ENCODE measurements at regions not wholly inside any gene's neighbourhood (a gene's known extent, or its start where the extent isn't known, plus 50 kb on each side); places are given as distances from the start of the nearest gene placed in this dataset.
A peak's percentile ranks its signal among the peaks of the same experiment; 100 is the strongest.

GRCh38 chr22:27452922-27453321, 348.6 kb downstream of the MN1 start:
- H3K27me3 ChIP-seq (ENCODE audit: insufficient read depth, low read length) = no peaks in the 10 kb centered on the region

More at GRCh38 chr22:27452922-27453321, 348.6 kb downstream of the MN1 start:
- Histone ChIP-seq H3K4me2 (ENCODE audit: insufficient read depth, insufficient read length, low read length) (no peak overlapping the region), H3K4me1 (ENCODE audit: insufficient read depth, low read length) (no peaks in the 10 kb centered on the region; the same call in 1 of the 2 replicates), H3K9me3 (ENCODE audit: control insufficient read depth, low read depth, low read length) (no peaks in the 10 kb centered on the region), H3K27ac (ENCODE audit: insufficient read length, low read depth, low read length) (no peak overlapping the region), H3K23ac (ENCODE audit: insufficient read length, low read depth, low read length) (no peak overlapping the region), H4K8ac (replicated peaks; ENCODE audit: insufficient read length, low read depth, low read length) (no peak overlapping the region), H2BK120ac (ENCODE audit: low read depth, low read length, poor library complexity, severe bottlenecking) (no peak overlapping the region), H3K9ac (ENCODE audit: extremely low read depth, insufficient read length, low read length) (no peak overlapping the region), H4K20me1 (ENCODE audit: control insufficient read depth, insufficient read depth, insufficient read length) (no peaks in the 10 kb centered on the region), H2AFZ (ENCODE audit: low read length) (no peak overlapping the region), H3K4ac (ENCODE audit: low read depth, low read length) (no peak overlapping the region), H3T11ph (ENCODE audit: low read length) (no peak overlapping the region), H3K23me2 (ENCODE audit: insufficient read length, low read depth, low read length, poor library complexity, severe bottlenecking) (no peaks in the 10 kb centered on the region), H3K79me1 (ENCODE audit: insufficient read depth, low read depth, low read length, poor library complexity, severe bottlenecking) (no peaks in the 10 kb centered on the region), H2AK5ac (ENCODE audit: insufficient read length, low read length) (no peak overlapping the region), H2BK15ac (ENCODE audit: low read depth, low read length) (no peak overlapping the region), H4K91ac (ENCODE audit: insufficient read length, low read depth, low read length) (no peak overlapping the region), H3K56ac (ENCODE audit: insufficient read length, low read depth, low read length) (no peak overlapping the region), H4K5ac (ENCODE audit: insufficient read length, low read depth, low read length) (no peak overlapping the region), H2BK20ac (ENCODE audit: low read depth, low read length, poor library complexity, severe bottlenecking) (no peak overlapping the region), H2BK12ac (ENCODE audit: insufficient read length, low read depth, low read length) (no peak overlapping the region), H3K14ac (ENCODE audit: insufficient read depth, low read length) (no peak overlapping the region), H2BK5ac (ENCODE audit: insufficient read length, low read length) (no peak overlapping the region), H3K18ac (ENCODE audit: insufficient read length, low read depth, low read length) (no peak overlapping the region), H3K79me2 (ENCODE audit: insufficient read depth, low read length) (no peaks in the 10 kb centered on the region)
- Mint-ChIP-seq H3K27ac (peak overlapping the region in 1 of 3 experiments; percentile 29; a peak in 1 of 7 replicates), H3K36me3 (ENCODE audit: insufficient read depth in 1 of 3, low read depth in 3 of 3) (peaks cover 0 to 5% (median 1%) of the 10 kb centered on the region in 3 experiments; a peak in 2 of 7 replicates), H3K9me3 (peaks cover 3 to 8% of the 10 kb centered on the region in 2 experiments; a peak in 3 of 5 replicates), H3K4me1 (peaks cover 41 to 42% of the 10 kb centered on the region in 2 experiments), H3K4me3 (no peak overlapping the region), H3K27me3 (ENCODE audit: low read depth) (peaks cover 11% of the 10 kb centered on the region)
- no peak for DNase-seq
- TF ChIP-seq, protein P1, sequence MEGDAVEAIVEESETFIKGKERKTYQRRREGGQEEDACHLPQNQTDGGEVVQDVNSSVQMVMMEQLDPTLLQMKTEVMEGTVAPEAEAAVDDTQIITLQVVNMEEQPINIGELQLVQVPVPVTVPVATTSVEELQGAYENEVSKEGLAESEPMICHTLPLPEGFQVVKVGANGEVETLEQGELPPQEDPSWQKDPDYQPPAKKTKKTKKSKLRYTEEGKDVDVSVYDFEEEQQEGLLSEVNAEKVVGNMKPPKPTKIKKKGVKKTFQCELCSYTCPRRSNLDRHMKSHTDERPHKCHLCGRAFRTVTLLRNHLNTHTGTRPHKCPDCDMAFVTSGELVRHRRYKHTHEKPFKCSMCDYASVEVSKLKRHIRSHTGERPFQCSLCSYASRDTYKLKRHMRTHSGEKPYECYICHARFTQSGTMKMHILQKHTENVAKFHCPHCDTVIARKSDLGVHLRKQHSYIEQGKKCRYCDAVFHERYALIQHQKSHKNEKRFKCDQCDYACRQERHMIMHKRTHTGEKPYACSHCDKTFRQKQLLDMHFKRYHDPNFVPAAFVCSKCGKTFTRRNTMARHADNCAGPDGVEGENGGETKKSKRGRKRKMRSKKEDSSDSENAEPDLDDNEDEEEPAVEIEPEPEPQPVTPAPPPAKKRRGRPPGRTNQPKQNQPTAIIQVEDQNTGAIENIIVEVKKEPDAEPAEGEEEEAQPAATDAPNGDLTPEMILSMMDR (conservative IDR thresholded peaks at IDR 0.05) = no peak
- WGBS (ENCODE audit: extremely low coverage, insufficient read length, low lambda C conversion rate) = no CpG with 5 or more reads among the region's 4 CpGs
